ENCODE measurements at regions not wholly inside any gene's neighbourhood (a gene's known extent, or its start where the extent isn't known, plus 50 kb on each side); places are given as distances from the start of the nearest gene placed in this dataset.

GRCh38 chr16:85362443-85362842 lies 250.2 kb upstream of the CIBAR2 start:
- H3K27me3 ChIP-seq (ENCODE audit: control insufficient read depth, extremely low read depth, insufficient read depth, low read length) = peaks cover 11% of the 10 kb centered on the region
- H4K20me1 ChIP-seq (ENCODE audit: control insufficient read depth, extremely low read depth, insufficient read depth, low read length) = peaks cover 6% of the 10 kb centered on the region
- no peaks in the 10 kb centered on the region for H3K9me3 ChIP-seq (ENCODE audit: control insufficient read depth, low read depth, low read length)
- H3K9ac ChIP-seq (ENCODE audit: control insufficient read depth, extremely low read depth, insufficient read depth, low read length) = no peak overlapping the region
- dilution Hi-C loops (cut with MboI; ENCODE audit: extremely low pct_ligation_motif_present, low sequenced_read_pairs) = no loop called here
- H3K36me3 ChIP-seq (ENCODE audit: control insufficient read depth in 2 of 2, extremely low read depth in 1 of 2, insufficient read depth in 2 of 2, low read length in 2 of 2) = no peaks in the 10 kb centered on the region
- H2AFZ ChIP-seq (ENCODE audit: control insufficient read depth, low read length) = no peak overlapping the region
- TF ChIP-seq CTCF (optimal IDR thresholded peaks at IDR 0.05 in 1 of 3, IDR thresholded peaks at IDR 0.05 in 1 of 3, conservative IDR thresholded peaks at IDR 0.05 in 1 of 3; ENCODE audit: extremely low read depth in 1 of 3, insufficient read depth in 2 of 3, low read length in 3 of 3) (no peak), EZH2 (IDR thresholded peaks at IDR 0.05; ENCODE audit: low read length) (no peak)
- peaks cover 51% of the 10 kb centered on the region for H3K4me1 ChIP-seq (ENCODE audit: control insufficient read depth, extremely low read depth, insufficient read depth, low read length)
- no peaks in the 10 kb centered on the region for H3K79me2 ChIP-seq (ENCODE audit: control insufficient read depth, insufficient read depth, low read length)
- FAIRE-seq (no peak), DNase-seq (ENCODE audit: low read depth, low spot score) (no peak)
- H3K4me3 ChIP-seq (ENCODE audit: control insufficient read depth in 2 of 3, extremely low read depth in 1 of 3, insufficient read depth in 2 of 3, low read depth in 1 of 3, low read length in 3 of 3) = no peak overlapping the region
- no peak overlapping the region for H3K4me2 ChIP-seq (ENCODE audit: control insufficient read depth, extremely low read depth, insufficient read depth, low read depth, low read length)
- no peak overlapping the region for H3K27ac ChIP-seq (ENCODE audit: control insufficient read depth, insufficient read depth, low read length)
- no peaks in the 10 kb centered on the region for H3K9me1 ChIP-seq (ENCODE audit: control insufficient read depth, extremely low read depth, insufficient read depth, low read length)

GRCh38 chr16:85363427-85363826 lies 249.7 kb upstream of the GSE1 start:
- Histone ChIP-seq H3K9me1 (ENCODE audit: control insufficient read depth, extremely low read depth, insufficient read depth, low read length) (no peaks in the 10 kb centered on the region), H3K27me3 (ENCODE audit: control insufficient read depth, extremely low read depth, insufficient read depth, low read length) (peaks cover 15% of the 10 kb centered on the region), H3K36me3 (ENCODE audit: control insufficient read depth in 2 of 2, extremely low read depth in 1 of 2, insufficient read depth in 2 of 2, low read length in 2 of 2) (no peaks in the 10 kb centered on the region), H3K27ac (ENCODE audit: control insufficient read depth, insufficient read depth, low read length) (no peak overlapping the region), H3K4me1 (ENCODE audit: control insufficient read depth, extremely low read depth, insufficient read depth, low read length) (peaks cover 51% of the 10 kb centered on the region), H3K79me2 (ENCODE audit: control insufficient read depth, insufficient read depth, low read length) (no peaks in the 10 kb centered on the region), H2AFZ (ENCODE audit: control insufficient read depth, low read length) (no peak overlapping the region), H4K20me1 (ENCODE audit: control insufficient read depth, extremely low read depth, insufficient read depth, low read length) (peaks cover 6% of the 10 kb centered on the region), H3K9ac (ENCODE audit: control insufficient read depth, extremely low read depth, insufficient read depth, low read length) (no peak overlapping the region), H3K4me3 (ENCODE audit: control insufficient read depth in 2 of 3, extremely low read depth in 1 of 3, insufficient read depth in 2 of 3, low read depth in 1 of 3, low read length in 3 of 3) (no peak overlapping the region), H3K4me2 (ENCODE audit: control insufficient read depth, extremely low read depth, insufficient read depth, low read depth, low read length) (no peak overlapping the region), H3K9me3 (ENCODE audit: control insufficient read depth, low read depth, low read length) (no peaks in the 10 kb centered on the region)
- FAIRE-seq (no peak), DNase-seq (ENCODE audit: low read depth, low spot score) (no peak)
- dilution Hi-C loops (cut with MboI; ENCODE audit: extremely low pct_ligation_motif_present, low sequenced_read_pairs) = no loop called here
- no peak for TF ChIP-seq EZH2 (IDR thresholded peaks at IDR 0.05; ENCODE audit: low read length)
- TF ChIP-seq CTCF (optimal IDR thresholded peaks at IDR 0.05 in 1 of 3, IDR thresholded peaks at IDR 0.05 in 1 of 3, conservative IDR thresholded peaks at IDR 0.05 in 1 of 3; ENCODE audit: extremely low read depth in 1 of 3, insufficient read depth in 2 of 3, low read length in 3 of 3) = peak in 1 of 3 experiments; percentile 15
